ENCODE measurements at regions not wholly inside any gene's neighbourhood (a gene's known extent, or its start where the extent isn't known, plus 50 kb on each side); places are given as distances from the start of the nearest gene placed in this dataset.
"Not testable (repeated sequence)": the region's sequence is repeated elsewhere in the genome, so short reads cannot be mapped to it uniquely, and the experiment has no call there.

- no peak overlapping the region for H3K27ac Mint-ChIP-seq
- TF ChIP-seq CTCF (IDR thresholded peaks at IDR 0.05), result no peak
- no peak for ATAC-seq
- H3K4me1 ChIP-seq (ENCODE audit: control insufficient read depth, insufficient read depth, low read length), result no peaks in the 10 kb centered on the region
- H3K4me3 Mint-ChIP-seq, result no peak overlapping the region
- intact Hi-C loops (cut with micrococcal nuclease), result no loop called here
- H3K27me3 Mint-ChIP-seq (ENCODE audit: low read depth in 2 of 2), result no peaks in the 10 kb centered on the region
- no peaks in the 10 kb centered on the region for H3K4me1 Mint-ChIP-seq
- WGBS (ENCODE audit: insufficient coverage), result 71% methylated on average over 3 of the region's 4 CpGs
- peaks cover 1 to 2% of the 10 kb centered on the region in 2 donors for H3K9me3 Mint-ChIP-seq
- H3K9me3 ChIP-seq (ENCODE audit: control insufficient read depth, insufficient read depth, low read length), result no peaks in the 10 kb centered on the region
- H3K27ac ChIP-seq (ENCODE audit: low read length), result no peak overlapping the region
- no peak for DNase-seq
- no peaks in the 10 kb centered on the region for H3K27me3 ChIP-seq (ENCODE audit: control insufficient read depth, insufficient read depth, low read length)
- H3K4me3 ChIP-seq (ENCODE audit: low read length), result no peak overlapping the region
- no peaks in the 10 kb centered on the region for H3K36me3 Mint-ChIP-seq
- H3K36me3 ChIP-seq (ENCODE audit: control insufficient read depth, insufficient read depth, low read length), result no peaks in the 10 kb centered on the region
Measured at GRCh38 chr9:104389341-104389740, 114.7 kb upstream of the OR13F1 start.

GRCh38 chr9:104394901-104395300 is 109.2 kb upstream of the OR13F1 start:
- H3K27ac Mint-ChIP-seq; H3K27me3 ChIP-seq (ENCODE audit: control insufficient read depth, insufficient read depth, low read length); H3K4me1 Mint-ChIP-seq; H3K36me3 Mint-ChIP-seq; ATAC-seq; H3K4me3 Mint-ChIP-seq; DNase-seq; H3K27me3 Mint-ChIP-seq (ENCODE audit: low read depth in 2 of 2); H3K27ac ChIP-seq (ENCODE audit: low read length); H3K36me3 ChIP-seq (ENCODE audit: control insufficient read depth, insufficient read depth, low read length); H3K4me1 ChIP-seq (ENCODE audit: control insufficient read depth, insufficient read depth, low read length); H3K4me3 ChIP-seq (ENCODE audit: low read length); intact Hi-C loops (cut with micrococcal nuclease); H3K9me3 ChIP-seq (ENCODE audit: control insufficient read depth, insufficient read depth, low read length): not testable (repeated sequence)
- H3K9me3 Mint-ChIP-seq, result peaks cover 11 to 13% of the 10 kb centered on the region in 2 donors
- WGBS (ENCODE audit: insufficient coverage), result 79% methylated on average over 9 of the region's 10 CpGs

GRCh38 chr9:104412238-104412637 is 91.8 kb upstream of the OR13F1 start:
- Mint-ChIP-seq H3K27ac (no peak overlapping the region), H3K9me3 (peaks cover 15 to 16% of the 10 kb centered on the region in 2 donors), H3K36me3 (no peaks in the 10 kb centered on the region), H3K27me3 (ENCODE audit: low read depth in 2 of 2) (no peaks in the 10 kb centered on the region), H3K4me1 (no peaks in the 10 kb centered on the region), H3K4me3 (no peak overlapping the region)
- ATAC-seq (no peak), DNase-seq (no peak)
- Histone ChIP-seq H3K27me3 (ENCODE audit: control insufficient read depth, insufficient read depth, low read length) (no peaks in the 10 kb centered on the region), H3K36me3 (ENCODE audit: control insufficient read depth, insufficient read depth, low read length) (no peaks in the 10 kb centered on the region), H3K27ac (ENCODE audit: low read length) (no peak overlapping the region), H3K4me3 (ENCODE audit: low read length) (no peak overlapping the region), H3K4me1 (ENCODE audit: control insufficient read depth, insufficient read depth, low read length) (no peaks in the 10 kb centered on the region), H3K9me3 (ENCODE audit: control insufficient read depth, insufficient read depth, low read length) (no peaks in the 10 kb centered on the region)
- no peak for TF ChIP-seq CTCF (IDR thresholded peaks at IDR 0.05)
- intact Hi-C loops (cut with micrococcal nuclease), result no loop called here

- no peak overlapping the region for H3K4me3 ChIP-seq (ENCODE audit: low read length)
- no peak overlapping the region for H3K4me3 Mint-ChIP-seq
- H3K27me3 ChIP-seq (ENCODE audit: control insufficient read depth, insufficient read depth, low read length), result no peaks in the 10 kb centered on the region
- no peak for DNase-seq
- no peaks in the 10 kb centered on the region for H3K36me3 Mint-ChIP-seq
- no peaks in the 10 kb centered on the region for H3K27me3 Mint-ChIP-seq (ENCODE audit: low read depth in 2 of 2)
- intact Hi-C loops (cut with micrococcal nuclease), result no loop called here
- H3K36me3 ChIP-seq (ENCODE audit: control insufficient read depth, insufficient read depth, low read length), result no peaks in the 10 kb centered on the region
- no peak overlapping the region for H3K27ac ChIP-seq (ENCODE audit: low read length)
- H3K4me1 Mint-ChIP-seq, result no peaks in the 10 kb centered on the region
- H3K27ac Mint-ChIP-seq, result no peak overlapping the region
- peaks cover 13% of the 10 kb centered on the region in 2 donors for H3K9me3 Mint-ChIP-seq
- H3K4me1 ChIP-seq (ENCODE audit: control insufficient read depth, insufficient read depth, low read length), result no peaks in the 10 kb centered on the region
- ATAC-seq, result no peak
- no peak for TF ChIP-seq CTCF (IDR thresholded peaks at IDR 0.05)
- H3K9me3 ChIP-seq (ENCODE audit: control insufficient read depth, insufficient read depth, low read length), result no peaks in the 10 kb centered on the region
Measured at GRCh38 chr9:104416470-104416869, 87.6 kb upstream of the OR13F1 start.
